ENCODE measurements at regions not wholly inside any gene's neighbourhood (a gene's known extent, or its start where the extent isn't known, plus 50 kb on each side); places are given as distances from the start of the nearest gene placed in this dataset.

- 50 to 73% methylated on average over 1 to 5 of the region's 5 CpGs for WGBS, 2 donors (ENCODE audit: low coverage in 1 of 2)
- no peak for TF ChIP-seq POLR2A (IDR thresholded peaks at IDR 0.05)
- no peak for TF ChIP-seq EP300 (IDR thresholded peaks at IDR 0.05; ENCODE audit: low read depth)
- TF ChIP-seq POLR2AphosphoS5 (IDR thresholded peaks at IDR 0.05) = no peak
- TF ChIP-seq CTCF (IDR thresholded peaks at IDR 0.05) = no peak
- H3K4me3 ChIP-seq = no peak overlapping the region
- no peak overlapping the region for H3K27ac ChIP-seq
- no peaks in the 10 kb centered on the region for H3K9me3 ChIP-seq
- in situ Hi-C loops (cut with MboI; ENCODE audit: low pct_ligation_motif_present in 1 of 4, low pct_unique_long_range_greater_than_20kb in 1 of 4, low sequenced_read_pairs in 3 of 4) = loop anchor here (5.0 to 25.0 kb wide), 4 partner anchors 105 to 230 kb away; partner anchors contain the start of gene WIPF1 (in 1 of the 4)
- H3K4me1 ChIP-seq = no peaks in the 10 kb centered on the region
- no peaks in the 10 kb centered on the region for H3K36me3 ChIP-seq
- intact Hi-C loops (cut with DNase I; ENCODE audit: low total_unique reads) = no loop called here
- no peak for DNase-seq
- no peaks in the 10 kb centered on the region for H3K27me3 ChIP-seq
Observed at GRCh38 chr2:174692256-174692919, 71.9 kb downstream of the CHRNA1 start.

DNA sequence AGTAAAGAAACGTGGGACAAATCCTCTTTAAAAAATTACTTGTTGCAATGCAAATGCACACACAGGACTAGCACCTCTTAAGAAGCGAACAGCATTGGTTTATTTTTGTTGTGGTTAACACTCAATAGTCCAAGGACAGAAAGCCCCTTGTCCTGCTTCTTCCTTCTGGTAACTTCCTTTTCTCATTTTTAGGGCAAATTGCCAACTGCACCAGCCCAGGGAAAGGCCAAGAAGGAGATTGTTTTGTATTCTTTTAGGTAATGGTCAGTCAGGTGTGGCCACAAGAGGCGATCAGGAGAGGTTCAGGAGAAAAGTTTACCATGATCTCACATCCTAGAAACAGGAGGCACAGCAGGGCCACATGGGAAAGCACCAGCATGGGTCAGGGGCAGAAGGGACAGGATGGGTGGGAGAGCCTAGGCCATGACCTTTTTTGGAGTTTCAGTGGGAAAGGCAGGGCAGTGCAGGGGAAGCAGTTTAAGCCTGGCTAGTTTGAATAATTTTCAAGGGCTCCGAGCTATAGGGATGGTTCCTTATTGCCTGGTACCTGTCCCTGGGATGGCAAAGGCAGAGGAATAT, 73.0 kb downstream of the CHRNA1 start:
- Histone ChIP-seq H3K4me3 (no peak overlapping the region), H3K9me3 (no peaks in the 10 kb centered on the region), H3K36me3 (no peaks in the 10 kb centered on the region), H3K27ac (no peak overlapping the region), H3K4me1 (no peaks in the 10 kb centered on the region), H3K27me3 (no peaks in the 10 kb centered on the region)
- intact Hi-C loops (cut with DNase I; ENCODE audit: low total_unique reads) = no loop called here
- TF ChIP-seq POLR2A (IDR thresholded peaks at IDR 0.05) (no peak), POLR2AphosphoS5 (IDR thresholded peaks at IDR 0.05) (no peak), CTCF (IDR thresholded peaks at IDR 0.05) (no peak), EP300 (IDR thresholded peaks at IDR 0.05; ENCODE audit: low read depth) (no peak)
- no peak for DNase-seq
- WGBS, 2 donors (ENCODE audit: low coverage in 1 of 2) = 70 to 75% methylated on average over 4 of the region's 4 CpGs
- in situ Hi-C loops (cut with MboI; ENCODE audit: low pct_ligation_motif_present in 1 of 4, low pct_unique_long_range_greater_than_20kb in 1 of 4, low sequenced_read_pairs in 3 of 4) = loop anchor here (5.0 to 25.0 kb wide), 4 partner anchors 104 to 229 kb away; partner anchors contain the start of gene WIPF1 (in 1 of the 4)

DNA sequence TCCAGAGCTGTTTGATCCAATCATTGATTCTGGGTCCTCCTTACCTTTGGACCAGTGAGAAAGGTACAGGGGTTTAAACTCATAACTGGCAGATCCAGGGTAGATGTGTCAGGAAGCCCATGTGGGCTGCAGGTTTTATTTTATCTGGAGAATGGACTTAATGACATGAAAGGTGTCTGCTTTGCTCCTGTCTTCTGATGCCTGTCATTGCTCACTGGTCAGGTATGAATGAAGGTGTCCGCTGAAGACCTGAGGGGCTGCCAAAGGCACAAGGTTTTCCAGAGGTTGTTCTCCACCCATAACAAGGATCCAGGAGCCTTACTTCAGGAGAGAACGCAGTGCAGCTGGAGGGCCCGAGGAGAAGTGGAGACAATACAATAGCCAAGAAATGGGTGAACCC, 74.2 kb downstream of the CHRNA1 start:
- intact Hi-C loops (cut with DNase I; ENCODE audit: low total_unique reads) (no loop called here), in situ Hi-C loops (cut with MboI; ENCODE audit: low pct_ligation_motif_present in 1 of 4, low pct_unique_long_range_greater_than_20kb in 1 of 4, low sequenced_read_pairs in 3 of 4) (loop anchor here (5.0 to 25.0 kb wide), 4 partner anchors 103 to 228 kb away; partner anchors contain the start of gene WIPF1 (in 1 of the 4))
- no peaks in the 10 kb centered on the region for H3K27me3 ChIP-seq
- no peak overlapping the region for H3K27ac ChIP-seq
- no peaks in the 10 kb centered on the region for H3K4me1 ChIP-seq
- H3K36me3 ChIP-seq = no peaks in the 10 kb centered on the region
- WGBS, 2 donors (ENCODE audit: low coverage in 1 of 2) = 87% methylated on average over 3 of the region's 3 CpGs; no CpG with 5 or more reads in 1 of the 2 donors
- DNase-seq = no peak
- TF ChIP-seq POLR2A (IDR thresholded peaks at IDR 0.05) (no peak), CTCF (IDR thresholded peaks at IDR 0.05) (no peak), EP300 (IDR thresholded peaks at IDR 0.05; ENCODE audit: low read depth) (no peak), POLR2AphosphoS5 (IDR thresholded peaks at IDR 0.05) (no peak)
- H3K9me3 ChIP-seq = no peaks in the 10 kb centered on the region
- H3K4me3 ChIP-seq = no peak overlapping the region

DNA sequence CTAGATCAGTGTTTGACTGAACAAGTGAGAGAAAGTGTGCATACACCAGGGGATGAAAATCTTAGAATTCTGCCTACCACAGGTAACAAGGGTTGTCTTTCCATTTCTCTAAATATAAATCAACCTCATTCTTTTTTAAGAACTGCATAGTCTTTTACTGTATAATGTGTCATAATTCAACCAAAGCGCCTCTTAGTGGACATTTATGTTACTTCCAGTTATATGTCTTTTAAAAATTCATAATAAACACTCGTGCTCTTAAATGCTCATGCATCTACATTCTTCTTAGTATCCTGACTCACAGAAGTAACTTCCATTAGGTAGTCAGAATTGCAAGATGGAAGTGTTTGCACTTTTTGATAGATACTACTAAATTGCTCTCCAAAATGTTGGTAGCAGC, 76.2 kb downstream of the CHRNA1 start:
- in situ Hi-C loops (cut with MboI; ENCODE audit: low pct_ligation_motif_present in 1 of 4, low pct_unique_long_range_greater_than_20kb in 1 of 4, low sequenced_read_pairs in 3 of 4) = loop anchor here in 2 of 4 donors (25.0 kb wide), 2 partner anchors 101 to 226 kb away; partner anchors contain the start of gene WIPF1 (in 1 of the 2)
- WGBS, 2 donors (ENCODE audit: low coverage in 1 of 2) = 13 to 18% methylated on average over 2 of the region's 2 CpGs
- no peak for DNase-seq

More for the DNA sequence above, 76.2 kb downstream of the CHRNA1 start:
- H3K27me3 ChIP-seq = peaks cover 5% of the 10 kb centered on the region
- no peak overlapping the region for H3K4me3 ChIP-seq
- intact Hi-C loops (cut with DNase I; ENCODE audit: low total_unique reads) = loop anchor here (5.0 to 10.0 kb wide), 2 partner anchors 73 to 226 kb away; no protein-coding TSS in a partner anchor
- H3K4me1 ChIP-seq = peaks cover 0 to 5% (median 2%) of the 10 kb centered on the region in 4 donors
- H3K36me3 ChIP-seq = no peaks in the 10 kb centered on the region
- H3K9me3 ChIP-seq = no peaks in the 10 kb centered on the region
- TF ChIP-seq CTCF (IDR thresholded peaks at IDR 0.05) (peak; percentile 36 to 56 (median 44)), POLR2AphosphoS5 (IDR thresholded peaks at IDR 0.05) (no peak)
- H3K27ac ChIP-seq = no peak overlapping the region
